Activated naive CD4-positive, alpha-beta T cell treated with anti-CD3 and anti-CD28 coated beads, Interleukin-2, amount 50 U/mL, for 24 hours (primary cell): ENCODE measurements at regions not wholly inside any gene's neighbourhood (a gene's known extent, or its start where the extent isn't known, plus 50 kb on each side); places are given as distances from the start of the nearest gene placed in this dataset.

Experiments
- H3K27ac Mint-ChIP-seq: one replicate; pipeline ENCODE4 v1.8.0; 2021; ENCODE audit warnings: mild to moderate bottlenecking, mixed read lengths
- H3K27me3 Mint-ChIP-seq: one replicate; pipeline ENCODE4 v1.8.0; 2021; ENCODE audit warnings: mixed read lengths
- H3K36me3 Mint-ChIP-seq: one replicate; pipeline ENCODE4 v1.8.0; 2021; ENCODE audit warnings: mixed read lengths
- H3K4me1 Mint-ChIP-seq: one replicate; pipeline ENCODE4 v1.8.0; 2021; ENCODE audit warnings: mixed read lengths
- H3K4me3 Mint-ChIP-seq: one replicate; pipeline ENCODE4 v1.8.0; 2021; ENCODE audit warnings: mild to moderate bottlenecking, mixed read lengths
- H3K9me3 Mint-ChIP-seq: one replicate; pipeline ENCODE4 v1.8.0; 2021; ENCODE audit warnings: mixed read lengths

DNA sequence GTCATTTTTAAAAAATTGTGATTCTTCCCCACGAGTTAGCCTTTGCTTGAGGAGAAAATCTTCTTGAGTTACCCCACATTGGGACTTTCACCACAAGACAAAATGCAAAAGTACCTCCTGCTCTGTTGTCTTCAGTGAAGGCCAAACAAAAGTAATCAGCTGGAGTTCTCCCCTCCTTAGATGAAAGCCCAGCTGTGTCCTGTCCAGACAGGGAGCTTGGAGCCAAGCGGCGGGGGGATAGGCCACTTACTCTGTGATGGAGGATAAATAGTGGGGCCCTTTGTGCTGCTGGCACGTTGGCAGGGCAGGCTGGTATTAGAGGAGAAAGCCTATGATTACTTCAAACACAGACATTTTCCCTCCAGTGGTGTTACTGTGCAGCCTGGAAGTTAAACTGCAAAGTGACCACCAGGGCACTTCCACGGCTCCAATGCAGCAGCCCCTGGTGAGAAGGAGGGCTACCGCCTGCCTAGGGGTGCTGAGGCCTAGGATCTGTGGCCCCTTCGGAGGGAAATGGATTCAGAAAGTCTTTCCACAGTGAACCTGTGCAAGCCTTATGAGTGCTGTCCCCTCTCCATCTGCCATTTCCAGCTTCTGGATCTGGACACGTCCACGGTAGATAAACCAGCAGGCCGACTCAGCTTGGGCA lies 155.0 kb downstream of the TMEM167A start:
- no peaks in the 10 kb centered on the region for H3K4me1 Mint-ChIP-seq
- H3K4me3 Mint-ChIP-seq: no peak overlapping the region
- peaks cover 7% of the 10 kb centered on the region for H3K9me3 Mint-ChIP-seq
- no peaks in the 10 kb centered on the region for H3K36me3 Mint-ChIP-seq
- no peak overlapping the region for H3K27ac Mint-ChIP-seq
- peaks cover 2% of the 10 kb centered on the region for H3K27me3 Mint-ChIP-seq

DNA sequence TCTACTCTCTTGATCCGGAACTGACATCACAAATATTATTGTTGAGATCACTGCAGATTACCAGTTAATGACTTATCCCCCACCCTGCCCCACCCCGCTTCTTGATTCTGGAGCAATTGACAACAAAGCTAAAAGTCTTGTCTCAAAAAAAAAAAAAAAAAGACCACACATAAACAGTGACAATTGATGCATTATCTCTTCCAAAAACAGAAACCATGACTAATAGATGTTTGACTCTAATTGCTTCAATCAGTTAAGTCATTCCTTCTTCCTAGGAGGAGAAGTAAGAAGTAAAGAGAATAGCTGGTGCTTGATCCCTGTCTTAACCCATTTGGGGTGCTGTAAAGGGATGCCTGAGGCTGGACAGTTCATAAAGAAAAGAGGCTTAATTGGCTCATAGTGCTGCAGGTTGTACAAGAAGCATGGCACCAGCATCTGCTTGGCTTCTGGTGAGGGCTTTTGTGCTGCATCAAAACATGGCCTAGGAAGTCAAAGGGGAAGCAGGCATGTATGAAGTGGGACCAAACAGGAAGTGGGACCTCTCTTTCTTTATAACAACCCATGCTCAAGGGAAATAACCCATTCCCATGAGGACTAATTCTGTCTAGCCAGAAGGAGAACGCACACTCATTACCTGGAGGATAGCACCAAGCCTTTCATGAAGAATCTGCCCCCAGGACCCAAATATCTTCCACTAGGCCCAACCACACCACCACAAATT lies 158.7 kb downstream of the TMEM167A start:
- Mint-ChIP-seq H3K4me1 (no peaks in the 10 kb centered on the region), H3K4me3 (no peak overlapping the region)

DNA sequence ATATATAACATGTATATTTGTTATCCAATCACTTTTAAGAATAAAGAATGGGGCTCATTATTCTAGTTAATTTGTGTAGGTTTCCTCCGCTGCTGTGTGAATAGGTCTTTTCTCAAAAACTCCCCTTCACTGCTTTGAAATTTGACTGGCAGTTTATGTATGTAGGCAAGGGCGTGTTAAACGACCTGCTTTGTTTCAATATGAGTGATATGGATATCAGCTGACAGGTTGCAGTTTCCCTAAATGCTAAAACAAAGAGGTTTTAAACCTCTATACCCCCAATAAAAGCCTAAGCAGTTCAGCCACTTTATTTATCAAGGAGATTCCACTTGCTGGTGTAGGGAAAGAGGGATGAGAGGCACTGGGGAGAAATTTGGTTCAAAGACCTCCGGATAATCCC lies 159.6 kb downstream of the TMEM167A start:
- Mint-ChIP-seq H3K27ac (no peak overlapping the region), H3K36me3 (peaks cover 2% of the 10 kb centered on the region), H3K9me3 (peaks cover 20% of the 10 kb centered on the region), H3K27me3 (peaks cover 2% of the 10 kb centered on the region), H3K4me3 (no peak overlapping the region), H3K4me1 (no peaks in the 10 kb centered on the region)

More for the DNA sequence above, 158.7 kb downstream of the TMEM167A start:
- peaks cover 2% of the 10 kb centered on the region for H3K27me3 Mint-ChIP-seq
- H3K27ac Mint-ChIP-seq: no peak overlapping the region
- peaks cover 2% of the 10 kb centered on the region for H3K36me3 Mint-ChIP-seq
- peaks cover 20% of the 10 kb centered on the region for H3K9me3 Mint-ChIP-seq

DNA sequence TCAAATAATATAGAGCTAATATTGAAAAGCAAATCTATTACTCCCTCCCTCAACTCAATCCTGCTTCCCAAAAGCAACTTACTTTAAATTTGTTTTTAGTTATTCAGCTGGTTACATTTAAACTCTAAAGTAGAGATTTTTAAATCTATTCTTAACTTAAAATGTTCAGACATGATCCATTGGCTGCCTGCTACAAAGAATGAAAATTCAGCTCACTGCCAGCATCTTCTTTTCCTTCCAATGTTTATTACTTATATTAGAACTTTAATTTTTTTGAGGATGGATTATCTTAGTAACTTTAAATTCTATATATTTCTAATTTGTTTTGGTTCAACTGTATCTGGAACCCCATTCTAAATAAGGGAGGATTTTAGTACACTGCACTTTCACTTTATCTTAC lies 163.2 kb downstream of the TMEM167A start:
- Mint-ChIP-seq H3K4me3 (no peak overlapping the region), H3K4me1 (no peaks in the 10 kb centered on the region), H3K27me3 (peaks cover 16% of the 10 kb centered on the region), H3K36me3 (peaks cover 2% of the 10 kb centered on the region), H3K9me3 (peaks cover 20% of the 10 kb centered on the region), H3K27ac (no peak overlapping the region)

DNA sequence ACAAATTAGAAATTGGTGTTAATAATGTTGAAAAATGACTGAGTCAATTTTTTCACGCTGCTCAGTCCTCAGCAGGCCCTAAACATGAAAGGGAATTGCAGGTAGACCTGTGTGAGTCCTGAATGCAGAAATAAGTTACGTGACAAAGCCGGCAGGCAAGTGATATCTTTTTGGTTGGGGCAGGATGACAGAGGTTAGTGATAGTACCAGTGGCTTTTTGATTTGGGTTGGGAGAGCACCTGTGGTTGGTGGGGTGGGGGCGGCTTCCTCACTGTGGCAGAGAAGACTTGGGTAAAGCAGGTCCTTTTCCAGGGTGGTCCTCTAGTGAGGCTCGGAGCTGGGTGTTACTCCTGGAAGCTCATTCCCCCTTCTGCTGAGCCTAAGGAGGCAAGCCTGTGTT lies 164.7 kb downstream of the TMEM167A start:
- H3K9me3 Mint-ChIP-seq: peaks cover 13% of the 10 kb centered on the region
- peaks cover 2% of the 10 kb centered on the region for H3K36me3 Mint-ChIP-seq
- H3K4me3 Mint-ChIP-seq: no peak overlapping the region
- peaks cover 18% of the 10 kb centered on the region for H3K27me3 Mint-ChIP-seq
- H3K4me1 Mint-ChIP-seq: no peaks in the 10 kb centered on the region
- H3K27ac Mint-ChIP-seq: no peak overlapping the region

DNA sequence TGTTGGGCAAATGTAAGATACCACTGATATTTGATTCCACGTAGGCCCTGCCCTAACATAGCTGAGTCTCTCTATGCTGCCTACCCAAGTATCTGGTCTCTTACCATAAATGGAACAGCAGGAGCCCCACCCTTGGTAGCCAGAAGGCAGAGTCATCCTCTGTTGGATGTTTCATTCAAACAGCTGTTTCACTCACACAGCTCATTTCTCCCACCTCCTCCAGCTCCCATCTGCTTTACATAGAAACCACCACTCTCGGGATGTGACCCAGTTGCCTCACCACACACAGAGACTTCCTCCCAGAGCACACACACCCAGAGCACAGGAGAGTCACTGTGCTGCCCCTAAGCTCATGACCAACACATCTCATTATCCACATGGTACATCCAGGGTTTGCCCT lies 165.3 kb downstream of the TMEM167A start:
- Mint-ChIP-seq H3K4me1 (no peaks in the 10 kb centered on the region), H3K9me3 (peaks cover 13% of the 10 kb centered on the region), H3K4me3 (no peak overlapping the region), H3K36me3 (peaks cover 2% of the 10 kb centered on the region), H3K27me3 (peaks cover 18% of the 10 kb centered on the region), H3K27ac (no peak overlapping the region)

DNA sequence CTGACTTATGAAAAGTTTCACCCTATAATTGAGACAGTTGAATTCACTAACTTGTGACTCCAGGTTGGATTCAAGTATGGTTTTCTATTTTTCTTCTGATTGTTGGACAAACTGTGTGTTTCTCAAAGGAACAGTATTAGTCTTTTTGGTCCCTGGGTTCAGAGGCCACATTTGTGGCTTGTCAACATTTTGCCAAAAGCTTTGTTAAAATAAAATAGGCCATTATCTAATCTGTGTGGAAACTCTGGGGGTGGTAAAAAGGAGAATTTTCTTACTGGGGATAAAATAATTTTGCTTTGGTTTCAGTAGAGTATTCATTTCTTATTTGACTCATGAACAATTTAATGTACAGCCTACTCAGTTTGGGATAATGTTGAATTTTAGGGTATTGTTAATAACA lies 166.3 kb downstream of the TMEM167A start:
- no peak overlapping the region for H3K4me3 Mint-ChIP-seq
- H3K36me3 Mint-ChIP-seq: peaks cover 2% of the 10 kb centered on the region
- H3K27me3 Mint-ChIP-seq: peaks cover 18% of the 10 kb centered on the region
- peaks cover 8% of the 10 kb centered on the region for H3K9me3 Mint-ChIP-seq
- H3K27ac Mint-ChIP-seq: no peak overlapping the region
- H3K4me1 Mint-ChIP-seq: no peaks in the 10 kb centered on the region

DNA sequence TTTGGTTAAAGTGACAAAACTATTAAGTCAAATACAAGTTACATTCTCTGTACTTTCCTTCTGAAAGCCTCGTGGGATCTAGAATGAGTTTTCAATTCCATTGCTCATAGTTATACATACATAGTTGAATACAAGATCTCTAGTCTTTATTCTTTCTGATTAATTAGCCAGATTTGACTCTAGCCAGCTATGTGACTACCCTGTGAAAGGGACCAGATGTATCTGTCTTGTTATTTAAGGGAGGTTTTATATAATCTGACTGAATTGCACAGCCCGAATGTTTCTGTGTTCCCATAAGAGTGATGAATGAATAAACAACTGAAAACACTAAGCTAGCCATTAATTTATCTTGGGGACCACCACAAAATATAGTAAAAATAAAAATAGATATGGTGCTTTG lies 166.7 kb downstream of the TMEM167A start:
- Mint-ChIP-seq H3K27ac (no peak overlapping the region), H3K9me3 (peaks cover 4% of the 10 kb centered on the region), H3K36me3 (peaks cover under 1% of the 10 kb centered on the region), H3K4me3 (no peak overlapping the region), H3K27me3 (peaks cover 18% of the 10 kb centered on the region), H3K4me1 (no peaks in the 10 kb centered on the region)

DNA sequence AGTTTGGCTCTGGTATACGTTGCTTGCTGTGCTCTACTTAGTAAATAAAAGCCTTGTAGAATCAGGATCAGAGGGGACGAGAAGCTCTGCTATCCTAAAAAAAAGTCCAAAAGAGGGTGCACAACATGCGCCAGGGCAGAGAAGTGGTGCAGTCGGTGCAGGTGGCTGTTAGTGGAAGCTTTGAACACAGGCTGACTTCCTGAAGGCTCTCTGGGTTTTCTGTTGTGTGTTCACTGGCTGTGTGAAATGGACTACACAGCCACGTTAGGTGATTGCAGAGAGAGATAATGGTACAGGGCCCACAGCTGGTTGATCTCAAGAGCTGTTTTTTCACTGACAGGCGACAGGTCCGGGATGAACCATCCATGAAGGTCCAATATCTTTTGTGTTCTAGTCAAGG lies 167.4 kb downstream of the TMEM167A start:
- peaks cover 18% of the 10 kb centered on the region for H3K27me3 Mint-ChIP-seq
- H3K27ac Mint-ChIP-seq: no peak overlapping the region
- H3K4me3 Mint-ChIP-seq: no peak overlapping the region
- H3K36me3 Mint-ChIP-seq: no peaks in the 10 kb centered on the region
- no peaks in the 10 kb centered on the region for H3K9me3 Mint-ChIP-seq
- H3K4me1 Mint-ChIP-seq: no peaks in the 10 kb centered on the region

DNA sequence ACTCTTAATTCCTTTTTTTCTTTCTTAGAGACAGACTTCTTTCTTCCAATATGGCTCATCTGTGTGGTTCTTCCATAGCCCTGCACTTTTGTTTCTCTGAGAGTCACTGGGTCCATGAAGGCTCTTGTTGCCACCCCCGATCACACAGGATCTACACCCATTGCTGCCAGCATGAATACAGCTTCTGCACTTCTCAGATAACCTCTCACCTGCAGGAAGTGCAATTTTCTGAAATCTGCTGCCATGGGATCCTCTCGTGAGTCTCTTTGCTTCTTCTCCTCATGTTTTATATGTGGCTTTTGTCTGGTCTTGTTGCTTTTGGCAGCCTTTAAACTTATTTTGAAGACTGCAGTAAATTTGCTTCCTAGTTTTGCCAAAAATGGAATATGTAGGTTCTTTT lies 171.2 kb downstream of the TMEM167A start:
- Mint-ChIP-seq H3K9me3 (peaks cover 6% of the 10 kb centered on the region), H3K27ac (no peak overlapping the region), H3K36me3 (no peaks in the 10 kb centered on the region), H3K27me3 (peaks cover 9% of the 10 kb centered on the region), H3K4me1 (no peaks in the 10 kb centered on the region), H3K4me3 (no peak overlapping the region)

DNA sequence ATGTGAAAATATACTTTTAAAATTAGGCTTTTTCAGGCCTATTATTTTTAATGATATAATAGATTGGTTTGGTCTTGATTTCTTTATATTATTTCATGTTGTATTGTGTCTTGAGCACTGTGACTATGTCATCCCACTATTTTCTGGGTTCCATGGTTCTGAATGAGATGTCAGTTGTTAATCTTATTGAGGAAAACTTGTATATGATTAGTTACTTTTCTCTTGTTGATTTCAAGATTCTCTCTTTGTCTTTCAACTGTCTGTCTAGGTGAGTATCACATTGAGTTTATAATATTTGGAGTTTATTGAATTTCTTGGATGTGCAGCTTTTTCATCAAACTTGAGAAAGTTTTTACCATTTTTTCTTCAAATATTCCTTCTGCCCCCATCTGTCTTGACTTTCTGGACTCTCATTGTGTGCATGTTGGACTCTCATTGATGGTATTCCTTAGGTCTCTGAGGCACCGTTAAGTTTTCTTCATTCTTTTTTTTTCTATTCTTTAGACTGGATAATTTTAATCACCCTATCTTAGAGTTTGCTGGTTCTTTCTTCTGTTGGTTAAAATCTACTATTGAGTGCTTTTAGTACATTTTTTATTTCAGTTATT lies 175.8 kb downstream of the TMEM167A start:
- no peak overlapping the region for H3K4me3 Mint-ChIP-seq
- no peak overlapping the region for H3K27ac Mint-ChIP-seq
- no peaks in the 10 kb centered on the region for H3K4me1 Mint-ChIP-seq
- no peaks in the 10 kb centered on the region for H3K27me3 Mint-ChIP-seq
- no peaks in the 10 kb centered on the region for H3K36me3 Mint-ChIP-seq
- peaks cover 10% of the 10 kb centered on the region for H3K9me3 Mint-ChIP-seq

DNA sequence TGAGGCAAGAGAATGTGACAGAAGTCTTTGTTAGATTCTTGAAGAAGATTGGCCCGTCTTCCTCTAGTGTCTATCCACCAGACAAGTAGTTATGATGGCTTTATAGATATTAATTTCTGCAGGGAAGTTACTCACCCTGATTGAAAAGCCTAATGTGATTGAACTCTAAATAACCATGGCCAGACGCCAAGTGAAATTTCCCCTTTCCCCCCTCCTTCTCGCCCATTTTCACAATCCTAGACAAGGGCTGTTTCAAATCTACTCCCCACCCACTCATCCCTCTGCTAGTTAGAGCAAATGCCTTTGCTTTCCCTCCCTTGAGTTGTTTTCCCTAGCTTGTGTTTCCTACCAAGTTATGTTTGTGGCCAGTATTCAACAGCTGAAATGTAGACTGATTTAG lies 182.5 kb downstream of the TMEM167A start:
- H3K36me3 Mint-ChIP-seq: no peaks in the 10 kb centered on the region
- peaks cover 2% of the 10 kb centered on the region for H3K27me3 Mint-ChIP-seq
- H3K4me3 Mint-ChIP-seq: no peak overlapping the region
- no peaks in the 10 kb centered on the region for H3K4me1 Mint-ChIP-seq
- H3K27ac Mint-ChIP-seq: no peak overlapping the region
- peaks cover 5% of the 10 kb centered on the region for H3K9me3 Mint-ChIP-seq

DNA sequence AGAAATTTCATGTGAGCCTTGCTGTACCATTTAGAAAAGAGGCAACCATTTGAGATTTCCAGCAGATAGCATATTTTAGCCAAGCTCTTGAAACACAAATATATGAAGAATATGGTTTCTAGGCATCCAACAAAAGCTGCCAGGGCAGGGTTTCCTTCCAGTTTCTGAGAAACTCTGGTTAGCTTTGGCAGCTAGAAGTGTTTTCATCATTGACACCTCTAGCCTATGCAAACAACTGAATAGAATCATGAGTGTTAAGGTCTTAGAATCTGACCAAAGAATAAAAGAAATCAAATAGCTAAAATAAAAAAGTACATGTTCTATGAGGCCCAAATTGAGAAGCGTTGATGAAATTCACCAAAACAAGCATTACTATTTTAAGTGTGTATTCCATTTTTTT lies 188.1 kb downstream of the TMEM167A start:
- H3K4me1 Mint-ChIP-seq: no peaks in the 10 kb centered on the region
- H3K9me3 Mint-ChIP-seq: no peaks in the 10 kb centered on the region
- no peaks in the 10 kb centered on the region for H3K36me3 Mint-ChIP-seq
- no peak overlapping the region for H3K4me3 Mint-ChIP-seq
- H3K27me3 Mint-ChIP-seq: peaks cover 6% of the 10 kb centered on the region
- no peak overlapping the region for H3K27ac Mint-ChIP-seq

DNA sequence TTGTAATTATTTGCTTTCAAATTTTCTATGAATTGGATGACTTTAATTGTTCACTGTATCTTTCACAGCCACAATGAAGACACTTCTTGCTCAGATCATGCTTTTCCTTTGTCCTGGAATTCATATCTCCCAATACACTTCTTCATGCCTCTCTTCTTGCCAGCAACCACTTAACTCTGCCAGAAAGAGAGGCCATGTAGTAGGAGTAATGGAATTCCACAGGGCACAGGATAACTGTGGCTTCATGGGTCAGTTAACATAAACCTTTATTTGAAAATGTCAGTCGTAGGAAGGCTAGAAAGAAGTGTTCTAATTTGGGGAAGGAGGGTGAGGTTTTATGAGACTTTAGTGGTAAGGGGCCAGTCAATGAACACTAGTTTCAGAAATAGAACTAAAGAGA lies 190.3 kb downstream of the TMEM167A start:
- H3K27ac Mint-ChIP-seq: no peak overlapping the region

DNA sequence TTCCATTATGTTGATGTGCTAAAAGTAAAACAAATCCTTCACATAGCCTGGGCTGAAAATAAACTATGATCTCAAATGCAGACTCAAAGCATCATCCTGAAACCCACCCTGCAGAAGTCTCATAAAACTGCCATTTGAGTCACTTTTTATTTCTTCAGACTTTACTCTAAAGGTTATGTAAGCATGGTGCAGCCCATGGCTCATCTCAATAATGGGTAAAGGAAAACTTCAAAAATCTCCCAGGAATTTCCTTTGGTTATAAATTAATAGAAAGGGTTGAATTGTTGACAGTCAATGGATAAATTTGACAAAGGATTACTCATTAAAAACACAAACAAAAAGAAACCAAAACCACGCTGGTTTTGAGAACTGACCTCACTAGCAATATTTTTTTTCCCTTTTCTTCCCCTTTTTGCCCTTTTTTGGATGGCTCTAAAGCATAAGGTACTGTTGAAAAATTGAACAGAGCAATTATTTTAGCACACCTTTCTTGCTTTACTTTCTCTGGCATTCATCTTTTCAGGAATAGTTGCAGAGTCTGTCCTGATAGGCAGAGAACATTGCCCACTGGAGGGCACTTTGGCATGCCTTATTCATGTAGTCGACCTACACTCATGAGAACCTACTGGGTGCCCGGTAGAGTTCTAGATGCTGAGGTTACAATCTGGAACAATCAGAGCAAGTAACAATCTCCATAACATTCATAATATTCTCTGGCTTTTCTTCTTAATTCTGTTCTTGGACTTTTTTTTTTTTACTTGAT lies 191.4 kb downstream of the TMEM167A start:
- H3K27me3 Mint-ChIP-seq: peaks cover 14% of the 10 kb centered on the region
- peaks cover 5% of the 10 kb centered on the region for H3K4me1 Mint-ChIP-seq
- peaks cover 11% of the 10 kb centered on the region for H3K9me3 Mint-ChIP-seq
- H3K27ac Mint-ChIP-seq: no peak overlapping the region
- H3K4me3 Mint-ChIP-seq: no peak overlapping the region
- no peaks in the 10 kb centered on the region for H3K36me3 Mint-ChIP-seq

More for the DNA sequence above, 190.3 kb downstream of the TMEM167A start:
- Mint-ChIP-seq H3K4me1 (no peaks in the 10 kb centered on the region), H3K27me3 (peaks cover 10% of the 10 kb centered on the region), H3K36me3 (no peaks in the 10 kb centered on the region), H3K9me3 (peaks cover 6% of the 10 kb centered on the region), H3K4me3 (no peak overlapping the region)
